HepG2 (cell line): ENCODE measurements at regions not wholly inside any gene's neighbourhood (a gene's known extent, or its start where the extent isn't known, plus 50 kb on each side); places are given as distances from the start of the nearest gene placed in this dataset.

Experiments
- ARNTL ChIP-seq: sonication (generic); formaldehyde crosslinking; IDR thresholded peaks from 2 replicates; pipeline ENCODE4 v1.4.0; 2020; ENCODE audit warnings: mild to moderate bottlenecking, missing genetic modification reagents
- ATAD3A ChIP-seq: sonication (generic); formaldehyde crosslinking; IDR thresholded peaks from 2 replicates; pipeline ENCODE4 v1.4.0; 2020; ENCODE audit warnings: missing genetic modification reagents
- CTCF ChIP-seq: sonication (generic); formaldehyde crosslinking; IDR thresholded peaks from 2 replicates; pipeline ENCODE4 v1.5.0; 2020; ENCODE audit warnings: mild to moderate bottlenecking, missing genetic modification reagents, moderate library complexity
- EP300 ChIP-seq, 3 experiments: sonication (generic) in 1 of 3; formaldehyde crosslinking in 1 of 3; IDR thresholded peaks; 2 replicates each; pipeline versions ENCODE4 v1.5.1 to v1.6.1; 2011 to 2020; ENCODE audit warnings: low read depth in 2 of 3, low read length in 2 of 3, borderline replicate concordance in 1 of 3, improper control_type of control experiment in 1 of 3, mild to moderate bottlenecking in 1 of 3, missing genetic modification reagents in 1 of 3, moderate library complexity in 1 of 3
- EZH2 ChIP-seq: conservative IDR thresholded peaks from 2 replicates; pipeline ENCODE4 v1.6.1; 2012; ENCODE audit warnings: mild to moderate bottlenecking, low read depth, low read length, moderate library complexity
- MXI1 ChIP-seq: IDR thresholded peaks from 3 replicates; pipeline ENCODE4 v1.6.1; 2012; ENCODE audit warnings: low read depth, low read length, inconsistent platforms, borderline replicate concordance
- POGZ ChIP-seq: sonication (generic); formaldehyde crosslinking; IDR thresholded peaks from 2 replicates; pipeline ENCODE4 v1.4.0; 2020; ENCODE audit warnings: mild to moderate bottlenecking, missing genetic modification reagents
- SMARCC2 ChIP-seq: fragments of 450-650 bp; IDR thresholded peaks from 2 replicates; pipeline ENCODE4 v1.6.1; 2017; ENCODE audit warnings: antibody characterized with exemption, mild to moderate bottlenecking
- TAF1 ChIP-seq: sonication (generic); formaldehyde crosslinking; IDR thresholded peaks from 2 replicates; pipeline ENCODE4 v1.4.0; 2020; ENCODE audit warnings: missing genetic modification reagents
- ZNF660 ChIP-seq: sonication (generic); formaldehyde crosslinking; IDR thresholded peaks from 2 replicates; pipeline ENCODE4 v1.5.1; 2020; ENCODE audit warnings: mild to moderate bottlenecking, low read depth, missing genetic modification reagents, borderline replicate concordance
- ZSCAN25 ChIP-seq: sonication (generic); formaldehyde crosslinking; IDR thresholded peaks from 2 replicates; pipeline ENCODE4 v1.8.0; 2022; ENCODE audit warnings: mild to moderate bottlenecking, missing genetic modification reagents
- ZSCAN29 ChIP-seq: sonication (generic); formaldehyde crosslinking; conservative IDR thresholded peaks from 2 replicates; pipeline ENCODE4 v1.4.0; 2020; ENCODE audit warnings: mild to moderate bottlenecking, missing genetic modification reagents
- ZXDC ChIP-seq: sonication (generic); formaldehyde crosslinking; IDR thresholded peaks from 2 replicates; pipeline ENCODE4 v1.5.0; 2020; ENCODE audit warnings: mild to moderate bottlenecking, missing genetic modification reagents

DNA sequence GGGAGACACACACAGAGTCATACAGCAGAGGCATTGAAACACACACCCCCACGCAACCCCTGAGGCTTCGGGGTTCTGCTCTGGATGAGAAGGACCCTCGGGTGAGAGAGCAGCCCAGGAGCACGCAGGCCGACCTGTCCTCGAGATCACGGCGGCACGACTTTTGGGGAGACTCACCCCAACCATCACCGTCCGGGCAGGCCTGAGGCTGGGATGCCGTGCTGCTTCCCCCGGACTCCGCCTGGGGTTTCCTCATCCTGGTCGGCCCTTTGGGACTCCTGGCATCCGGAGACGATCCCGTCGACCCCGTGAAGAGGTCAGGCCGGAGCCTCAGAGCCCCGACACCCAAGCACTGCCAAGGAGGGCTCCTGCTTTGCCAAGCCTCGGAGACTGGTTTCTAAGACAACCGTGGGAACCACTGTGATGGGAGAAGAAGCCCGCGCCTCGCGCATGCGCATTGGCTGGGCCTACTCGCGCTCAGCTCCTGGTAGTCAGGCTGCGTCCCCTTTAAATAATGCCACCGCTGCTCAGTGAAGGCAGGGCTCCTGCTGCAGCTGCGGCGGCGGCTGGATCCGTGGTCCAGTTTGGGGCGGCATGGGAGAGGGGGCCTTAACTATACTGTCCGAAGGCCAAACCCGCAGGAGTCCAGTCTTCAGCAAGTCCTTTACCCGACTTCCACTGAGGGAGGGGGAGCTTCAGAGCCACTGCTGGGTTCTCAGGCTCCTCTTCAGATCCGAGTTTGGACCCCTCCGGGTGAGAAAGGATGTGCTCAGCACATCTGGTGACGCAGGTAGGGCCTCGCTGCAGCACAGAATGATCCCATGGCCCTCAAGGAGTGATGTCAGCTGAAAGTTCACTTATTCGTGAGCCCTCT is 171.4 kb upstream of the ZNF337 start:
- no peak for TF ChIP-seq POGZ (CRISPR knock-in tag)
- TF ChIP-seq ARNTL (CRISPR knock-in tag) = no peak
- TF ChIP-seq CTCF (CRISPR knock-in tag) = no peak
- no peak for TF ChIP-seq TAF1 (CRISPR knock-in tag)
- no peak for TF ChIP-seq MXI1
- no peak for TF ChIP-seq EP300 (IDR thresholded peaks at IDR 0.05; ENCODE audit: low read depth in 2 of 2, low read length in 2 of 2)
- no peak; the same call in 1 of the 2 replicates for TF ChIP-seq EP300 (CRISPR knock-in tag; IDR thresholded peaks at IDR 0.05; ENCODE audit: borderline replicate concordance)
- TF ChIP-seq ATAD3A = no peak
- no peak for TF ChIP-seq EZH2
- TF ChIP-seq SMARCC2 = no peak
- no peak for TF ChIP-seq ZNF660 (CRISPR knock-in tag)
- no peak for TF ChIP-seq ZSCAN29 (CRISPR knock-in tag)
- no peak for TF ChIP-seq ZSCAN25
- TF ChIP-seq ZXDC (CRISPR knock-in tag) = no peak
